Esophagus muscularis mucosa (tissue), 4 donors: ENCODE measurements at regions not wholly inside any gene's neighbourhood (a gene's known extent, or its start where the extent isn't known, plus 50 kb on each side); places are given as distances from the start of the nearest gene placed in this dataset.

Experiments
- DNase-seq: peaks from one replicate; pipeline ENCODE4 v3.0.0-alpha.2; 2017; ENCODE audit errors: extremely low spot score
- H3K27ac ChIP-seq, 4 donors: fragments of 200-600 bp; sonication (generic); replicated peaks in 1 of 4; 1 replicate in 3 of 4; 2 replicates in 1 of 4; pipeline ENCODE4 v1.5.1; 2016 to 2019; ENCODE audit warnings: mild to moderate bottlenecking in 1 of 4
- H3K27me3 ChIP-seq, 4 donors: fragments of 200-600 bp; sonication (generic); one replicate each; pipeline versions ENCODE4 v1.5.1 to v1.6.0; 2016 to 2019
- H3K36me3 ChIP-seq, 4 donors: fragments of 200-600 bp; sonication (generic); one replicate each; pipeline ENCODE4 v1.5.1; 2016 to 2019
- H3K4me1 ChIP-seq, 4 donors: fragments of 200-600 bp; sonication (generic); one replicate each; pipeline ENCODE4 v1.5.1; 2016 to 2019
- H3K4me3 ChIP-seq, 4 donors: fragments of 200-600 bp; sonication (generic); 1 replicate in 2 of 4; 2 replicates in 2 of 4; pipeline ENCODE4 v1.5.1; 2016 to 2019; ENCODE audit warnings: mild to moderate bottlenecking in 4 of 4, moderate library complexity in 1 of 4
- H3K9me3 ChIP-seq, 4 donors: fragments of 200-600 bp; sonication (generic); 1 replicate in 3 of 4; 2 replicates in 1 of 4; pipeline ENCODE4 v1.5.1; 2016 to 2019
- CTCF ChIP-seq, 3 experiments: fragments of 200-600 bp in 2 of 3; fragments of 450-650 bp in 1 of 3; sonication (generic) in 2 of 3; IDR thresholded peaks; one replicate each; pipeline ENCODE4 v1.5.1; 2017 to 2019; ENCODE audit warnings: antibody characterized with exemption in 3 of 3, mild to moderate bottlenecking in 2 of 3, moderate library complexity in 1 of 3
- EP300 ChIP-seq: sonication (generic); formaldehyde crosslinking; IDR thresholded peaks from one replicate; pipeline ENCODE4 v1.6.1; 2017; ENCODE audit warnings: antibody characterized with exemption
- POLR2A ChIP-seq: fragments of 450-650 bp; IDR thresholded peaks from one replicate; pipeline ENCODE4 v1.6.1; 2017; ENCODE audit warnings: antibody characterized with exemption, moderate library complexity, mild to moderate bottlenecking, low read depth
- POLR2AphosphoS5 ChIP-seq, 2 donors: sonication (generic); formaldehyde crosslinking; IDR thresholded peaks; one replicate each; pipeline ENCODE4 v1.6.1; 2017; ENCODE audit warnings: antibody characterized with exemption in 2 of 2
- WGBS: methylation state at CpG from one replicate; pipeline ENCODE4 v1.1.5; 2018; 5-methylcytosine and 5-hydroxymethylcytosine counted together
- intact Hi-C: fragments of 100-400 bp; cut with DNase I; formaldehyde crosslinking; loops from one replicate; pipeline ENCODE4 v1.15.1; 2023

DNA sequence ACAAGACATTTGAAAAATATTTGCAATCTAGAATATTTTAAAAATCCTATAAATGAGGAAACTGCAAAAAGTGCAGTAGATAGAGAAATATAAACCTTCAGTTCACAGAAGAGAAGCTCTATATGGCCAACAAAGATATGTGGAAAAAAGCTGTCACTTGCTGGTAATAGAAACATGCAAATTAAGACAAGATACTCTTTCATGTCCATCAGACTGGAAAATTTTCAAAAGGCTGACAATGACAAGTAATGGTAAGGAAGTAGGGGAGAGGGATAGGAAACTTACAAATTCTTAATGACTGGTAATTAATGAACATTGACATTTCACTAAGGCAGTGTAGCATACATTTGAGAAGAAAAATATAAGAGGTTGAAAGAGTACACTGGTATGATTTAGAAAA, 147.9 kb downstream of the MRPL39 start:
- no peak for TF ChIP-seq CTCF (IDR thresholded peaks at IDR 0.05)
- no peak for TF ChIP-seq POLR2AphosphoS5 (IDR thresholded peaks at IDR 0.05)
- TF ChIP-seq EP300, result no peak
- TF ChIP-seq POLR2A, result no peak
- no peak overlapping the region for H3K27ac ChIP-seq
- no peaks in the 10 kb centered on the region for H3K9me3 ChIP-seq
- no peak for DNase-seq
- intact Hi-C loops, result no loop called here
- H3K36me3 ChIP-seq, result no peaks in the 10 kb centered on the region
- H3K27me3 ChIP-seq, result no peaks in the 10 kb centered on the region
- H3K4me3 ChIP-seq, result no peak overlapping the region
- H3K4me1 ChIP-seq, result peaks cover 0 to 9% (median 3%) of the 10 kb centered on the region in 4 donors

- DNase-seq, result no peak
- Histone ChIP-seq H3K27ac (no peak overlapping the region), H3K4me1 (peaks cover 0 to 6% (median 2%) of the 10 kb centered on the region in 4 donors), H3K36me3 (no peaks in the 10 kb centered on the region), H3K4me3 (no peak overlapping the region), H3K27me3 (no peaks in the 10 kb centered on the region), H3K9me3 (no peaks in the 10 kb centered on the region)
- 95% methylated on average over 1 of the region's 1 CpG for WGBS
- TF ChIP-seq POLR2A, result no peak
- no peak for TF ChIP-seq POLR2AphosphoS5 (IDR thresholded peaks at IDR 0.05)
- TF ChIP-seq CTCF (IDR thresholded peaks at IDR 0.05), result no peak
- TF ChIP-seq EP300, result no peak
- intact Hi-C loops, result no loop called here
Observed at GRCh38 chr21:25458484-25458883, 148.8 kb downstream of the MRPL39 start.

- intact Hi-C loops, result no loop called here
- no peak overlapping the region for H3K27ac ChIP-seq
- H3K4me3 ChIP-seq, result no peak overlapping the region
- no peaks in the 10 kb centered on the region for H3K9me3 ChIP-seq
- no peaks in the 10 kb centered on the region for H3K27me3 ChIP-seq
- H3K4me1 ChIP-seq, result peaks cover 0 to 6% (median 2%) of the 10 kb centered on the region in 4 donors
- TF ChIP-seq EP300, result no peak
- TF ChIP-seq POLR2AphosphoS5 (IDR thresholded peaks at IDR 0.05), result no peak
- TF ChIP-seq POLR2A, result no peak
- no peak for TF ChIP-seq CTCF (IDR thresholded peaks at IDR 0.05)
- no peaks in the 10 kb centered on the region for H3K36me3 ChIP-seq
- WGBS, result 93% methylated on average over 5 of the region's 5 CpGs
- no peak for DNase-seq
Observed at GRCh38 chr21:25457946-25458345, 149.3 kb downstream of the MRPL39 start.

DNA sequence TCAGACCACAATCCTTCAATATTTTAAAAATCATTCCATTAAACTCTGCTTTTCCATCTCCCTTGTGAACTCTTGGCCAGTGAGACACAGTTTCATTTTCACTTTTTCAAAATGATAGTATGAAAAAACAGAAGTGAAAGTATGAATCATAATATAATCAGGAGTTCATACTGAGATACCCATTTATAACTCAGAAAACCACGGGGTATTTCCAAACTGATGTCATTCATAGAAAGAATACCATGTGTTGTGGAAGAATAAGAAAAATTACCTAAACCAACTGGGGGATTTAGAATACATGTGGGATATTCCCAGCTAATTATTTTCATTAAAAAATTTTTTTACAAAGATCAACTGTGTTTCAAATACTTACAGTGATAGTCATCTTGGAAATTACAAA, 149.9 kb downstream of the MRPL39 start:
- H3K27ac ChIP-seq, result no peak overlapping the region
- WGBS, result 0% methylated on average over 1 of the region's 1 CpG
- H3K9me3 ChIP-seq, result no peaks in the 10 kb centered on the region
- no peak for DNase-seq
- no peak overlapping the region for H3K4me3 ChIP-seq
- no peaks in the 10 kb centered on the region for H3K27me3 ChIP-seq
- peaks cover 0 to 6% (median 2%) of the 10 kb centered on the region in 4 donors for H3K4me1 ChIP-seq
- TF ChIP-seq POLR2AphosphoS5 (IDR thresholded peaks at IDR 0.05), result no peak
- no peak for TF ChIP-seq CTCF (IDR thresholded peaks at IDR 0.05)
- no peak for TF ChIP-seq POLR2A
- no peak for TF ChIP-seq EP300
- intact Hi-C loops, result no loop called here
- H3K36me3 ChIP-seq, result no peaks in the 10 kb centered on the region

- H3K27me3 ChIP-seq, result no peaks in the 10 kb centered on the region
- H3K36me3 ChIP-seq, result no peaks in the 10 kb centered on the region
- no peaks in the 10 kb centered on the region for H3K9me3 ChIP-seq
- H3K27ac ChIP-seq, result no peak overlapping the region
- no peak overlapping the region for H3K4me3 ChIP-seq
- no peak for TF ChIP-seq POLR2AphosphoS5 (IDR thresholded peaks at IDR 0.05)
- TF ChIP-seq CTCF (IDR thresholded peaks at IDR 0.05), result no peak
- no peak for TF ChIP-seq POLR2A
- TF ChIP-seq EP300, result no peak
- no peak for DNase-seq
- intact Hi-C loops, result no loop called here
- H3K4me1 ChIP-seq, result peaks cover 0 to 6% (median 2%) of the 10 kb centered on the region in 4 donors
- 59% methylated on average over 3 of the region's 3 CpGs for WGBS
Observed at GRCh38 chr21:25456672-25457071, 150.6 kb downstream of the MRPL39 start.
